Calu3 (cell line): ENCODE measurements at regions not wholly inside any gene's neighbourhood (a gene's known extent, or its start where the extent isn't known, plus 50 kb on each side); places are given as distances from the start of the nearest gene placed in this dataset.

Experiments used
- BruUV-seq: library from RNA; stranded (reverse); fragments of 400-500 nt; replicated peaks from 2 replicates; lab custom pipeline; 2021; lab: Mats Ljungman, UMichigan
- CTCF ChIA-PET: fragments of 300-600 bp; sonication (Branson Sonifier 250); formaldehyde crosslinking; loops from one replicate; lab custom pipeline; 2022; ENCODE audit warnings: antibody characterized with exemption; lab: Charles Lee
- DNase-seq: peaks from one replicate; pipeline ENCODE4 v3.0.0; 2022
- H3K27ac Mint-ChIP-seq: one replicate; pipeline ENCODE4 v1.8.0; 2022; ENCODE audit warnings: mixed read lengths; ENCODE audit not compliant: unreplicated experiment
- H3K27me3 Mint-ChIP-seq: one replicate; pipeline ENCODE4 v1.8.0; 2022; ENCODE audit warnings: mixed read lengths; ENCODE audit not compliant: unreplicated experiment
- H3K36me3 Mint-ChIP-seq: one replicate; pipeline ENCODE4 v1.8.0; 2022; ENCODE audit warnings: mild to moderate bottlenecking, moderate library complexity, mixed read lengths; ENCODE audit not compliant: insufficient read depth, unreplicated experiment
- H3K4me1 Mint-ChIP-seq: one replicate; pipeline ENCODE4 v1.8.0; 2022; ENCODE audit warnings: mild to moderate bottlenecking, low read depth, mixed read lengths; ENCODE audit not compliant: unreplicated experiment
- H3K4me3 Mint-ChIP-seq: one replicate; pipeline ENCODE4 v1.8.0; 2022; ENCODE audit warnings: mild to moderate bottlenecking, low read depth, moderate library complexity, mixed read lengths; ENCODE audit not compliant: unreplicated experiment
- H3K9me3 Mint-ChIP-seq: one replicate; pipeline ENCODE4 v1.8.0; 2022; ENCODE audit warnings: low read depth, mixed read lengths; ENCODE audit not compliant: unreplicated experiment
- intact Hi-C: fragments of 100-400 bp; cut with micrococcal nuclease; formaldehyde crosslinking; loops from one replicate; pipeline ENCODE4 v1.10.0; 2022; ENCODE audit not compliant: unreplicated experiment
- TF ChIP-seq, protein P1 (sequence below): fragments of 200-600 bp; IDR thresholded peaks from one replicate; pipeline ENCODE4 v1.8.0; 2022; ENCODE audit warnings: antibody characterized with exemption; ENCODE audit not compliant: unreplicated experiment

DNA sequence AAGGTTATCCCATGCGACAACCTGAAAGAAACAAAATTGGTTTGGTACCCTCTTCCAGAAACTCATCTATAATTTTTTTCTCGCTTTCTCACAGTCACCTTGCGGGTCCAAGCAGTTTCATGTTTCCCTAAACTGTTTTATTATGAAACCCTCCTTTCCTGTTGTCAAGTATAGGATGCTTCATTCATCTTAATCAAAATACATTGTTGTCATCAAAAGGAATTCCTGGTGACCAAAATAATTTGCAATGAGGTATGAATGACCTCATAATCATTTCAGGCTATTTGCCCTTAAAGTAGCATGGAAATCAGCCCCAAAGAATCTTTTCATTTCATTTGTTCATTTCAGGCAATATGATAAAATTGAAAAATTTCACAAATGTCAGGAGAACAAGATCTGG, 503.0 kb downstream of the SPATA31D1 start:
- no peak overlapping the region for H3K4me3 Mint-ChIP-seq
- H3K4me1 Mint-ChIP-seq, result no peaks in the 10 kb centered on the region
- no peak for DNase-seq
- no peak overlapping the region for H3K27ac Mint-ChIP-seq
- intact Hi-C loops, result no loop called here
- CTCF ChIA-PET, result no interaction called here
- no peaks in the 10 kb centered on the region for H3K27me3 Mint-ChIP-seq
- H3K9me3 Mint-ChIP-seq, result no peaks in the 10 kb centered on the region
- H3K36me3 Mint-ChIP-seq, result no peaks in the 10 kb centered on the region
- no TSS peak for BruUV-seq
- TF ChIP-seq, protein P1, sequence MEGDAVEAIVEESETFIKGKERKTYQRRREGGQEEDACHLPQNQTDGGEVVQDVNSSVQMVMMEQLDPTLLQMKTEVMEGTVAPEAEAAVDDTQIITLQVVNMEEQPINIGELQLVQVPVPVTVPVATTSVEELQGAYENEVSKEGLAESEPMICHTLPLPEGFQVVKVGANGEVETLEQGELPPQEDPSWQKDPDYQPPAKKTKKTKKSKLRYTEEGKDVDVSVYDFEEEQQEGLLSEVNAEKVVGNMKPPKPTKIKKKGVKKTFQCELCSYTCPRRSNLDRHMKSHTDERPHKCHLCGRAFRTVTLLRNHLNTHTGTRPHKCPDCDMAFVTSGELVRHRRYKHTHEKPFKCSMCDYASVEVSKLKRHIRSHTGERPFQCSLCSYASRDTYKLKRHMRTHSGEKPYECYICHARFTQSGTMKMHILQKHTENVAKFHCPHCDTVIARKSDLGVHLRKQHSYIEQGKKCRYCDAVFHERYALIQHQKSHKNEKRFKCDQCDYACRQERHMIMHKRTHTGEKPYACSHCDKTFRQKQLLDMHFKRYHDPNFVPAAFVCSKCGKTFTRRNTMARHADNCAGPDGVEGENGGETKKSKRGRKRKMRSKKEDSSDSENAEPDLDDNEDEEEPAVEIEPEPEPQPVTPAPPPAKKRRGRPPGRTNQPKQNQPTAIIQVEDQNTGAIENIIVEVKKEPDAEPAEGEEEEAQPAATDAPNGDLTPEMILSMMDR, result no peak

DNA sequence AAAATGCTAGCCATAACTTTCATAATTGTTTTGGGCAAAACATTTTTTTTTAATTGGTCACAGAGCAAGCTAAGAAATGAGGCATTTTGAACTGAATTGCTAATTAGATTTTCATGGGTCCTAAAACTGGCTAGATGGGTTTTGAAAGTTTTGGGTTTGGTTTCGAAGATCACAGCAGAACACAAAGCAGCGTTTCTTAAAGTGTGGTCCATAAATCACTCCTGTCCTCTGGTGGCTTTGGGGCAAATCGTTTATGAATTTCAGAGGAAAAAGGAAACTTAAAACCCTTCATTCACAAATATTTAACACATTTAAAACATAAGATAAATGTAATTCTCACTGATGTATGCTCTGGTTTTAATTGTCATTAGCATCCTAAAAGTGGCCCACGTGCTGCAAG, 503.7 kb downstream of the SPATA31D1 start:
- no TSS peak for BruUV-seq
- Mint-ChIP-seq H3K27ac (no peak overlapping the region), H3K4me3 (no peak overlapping the region), H3K36me3 (no peaks in the 10 kb centered on the region), H3K27me3 (no peaks in the 10 kb centered on the region), H3K4me1 (no peaks in the 10 kb centered on the region), H3K9me3 (no peaks in the 10 kb centered on the region)
- no peak for DNase-seq
- TF ChIP-seq, protein P1, result no peak
- CTCF ChIA-PET, result no interaction called here
- intact Hi-C loops, result no loop called here

DNA sequence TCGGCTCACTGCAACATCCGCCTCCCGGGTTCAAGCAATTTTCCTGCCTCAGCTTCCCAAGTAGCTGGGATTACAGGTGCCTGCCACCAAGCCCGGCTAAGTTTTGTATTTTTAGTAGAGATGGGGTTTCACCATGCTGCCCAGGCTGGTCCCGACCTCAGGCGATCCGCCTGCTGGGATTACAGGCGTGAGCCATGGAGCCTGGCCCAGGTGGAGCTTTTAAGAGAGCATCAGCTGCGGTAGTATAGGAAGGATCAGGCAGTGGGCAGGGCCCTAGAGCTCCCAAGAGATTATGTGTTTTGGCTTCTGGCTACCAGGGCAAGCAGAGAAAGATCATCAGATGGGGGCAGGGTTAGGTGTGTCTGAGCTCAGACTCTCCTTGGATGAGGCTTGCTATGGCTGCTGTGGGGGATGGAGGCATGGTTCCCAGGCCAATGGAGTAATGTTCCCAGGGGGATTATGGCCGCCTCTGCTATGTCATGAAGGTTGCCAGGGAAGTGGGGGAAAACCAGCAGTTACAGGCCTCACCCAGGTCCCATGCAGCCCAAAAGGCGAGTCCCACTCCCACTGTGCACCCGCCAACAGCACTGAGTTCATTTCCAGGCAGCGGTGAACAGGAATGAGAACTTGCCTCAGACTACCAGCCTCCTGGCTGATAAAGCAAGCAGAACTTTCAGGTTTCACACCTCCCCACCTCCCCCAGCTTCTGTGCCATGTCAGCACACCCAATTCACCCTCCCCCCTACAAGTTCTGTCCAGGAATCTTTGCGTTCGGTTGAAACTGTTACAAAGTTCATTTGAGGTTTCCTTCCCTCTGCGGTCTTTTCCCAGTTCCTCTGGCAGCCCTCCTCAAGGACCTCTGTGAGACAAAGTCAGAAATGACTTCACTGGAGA, 507.6 kb downstream of the SPATA31D1 start:
- intact Hi-C loops, result no loop called here

DNA sequence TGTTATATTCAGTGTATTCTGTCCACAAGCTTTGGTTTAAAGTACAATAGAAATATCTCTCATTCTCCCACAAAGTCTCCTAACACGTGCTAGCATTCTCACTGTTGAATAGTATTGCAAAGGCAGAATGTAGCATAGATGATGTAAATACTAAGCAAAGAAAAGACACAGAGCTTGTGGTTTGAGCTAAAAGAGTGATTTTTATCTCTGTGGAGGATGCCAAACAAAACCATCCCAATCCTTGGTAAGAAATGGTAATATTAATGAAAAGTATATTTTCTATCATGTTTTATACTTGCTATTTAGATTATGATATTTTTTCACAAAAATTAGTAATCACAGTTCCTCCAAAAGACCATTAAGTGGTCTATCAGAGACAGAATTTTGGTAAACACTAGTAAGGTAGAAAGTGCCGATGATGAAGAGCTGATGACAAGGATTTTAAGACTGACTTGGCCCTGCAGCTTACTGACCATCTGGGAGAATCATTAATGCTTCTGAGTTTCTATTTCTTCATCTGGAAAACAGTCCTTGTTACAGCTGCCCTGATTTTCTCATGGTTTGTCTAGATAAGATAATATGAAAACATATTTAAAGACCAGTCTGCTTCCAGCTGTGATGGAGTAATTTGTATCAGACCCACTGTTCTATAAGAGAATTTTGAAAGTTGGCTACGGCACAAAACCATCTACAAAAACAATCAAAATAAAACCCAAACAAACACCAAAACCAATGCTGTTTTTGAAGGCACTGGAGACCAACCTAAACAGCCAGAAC, 510.2 kb downstream of the SPATA31D1 start:
- Mint-ChIP-seq H3K27me3 (no peaks in the 10 kb centered on the region), H3K9me3 (peaks cover 3% of the 10 kb centered on the region), H3K4me1 (no peaks in the 10 kb centered on the region), H3K36me3 (no peaks in the 10 kb centered on the region), H3K4me3 (no peak overlapping the region), H3K27ac (no peak overlapping the region)
- no TSS peak for BruUV-seq
- TF ChIP-seq, protein P1, result no peak
- intact Hi-C loops, result no loop called here
- CTCF ChIA-PET, result no interaction called here
- DNase-seq, result no peak

More for the DNA sequence above, 507.6 kb downstream of the SPATA31D1 start:
- H3K27me3 Mint-ChIP-seq, result no peaks in the 10 kb centered on the region
- no peaks in the 10 kb centered on the region for H3K4me1 Mint-ChIP-seq
- TF ChIP-seq, protein P1, result no peak
- no TSS peak for BruUV-seq
- no peak for DNase-seq
- no peaks in the 10 kb centered on the region for H3K9me3 Mint-ChIP-seq
- H3K27ac Mint-ChIP-seq, result no peak overlapping the region
- H3K4me3 Mint-ChIP-seq, result no peak overlapping the region
- no peaks in the 10 kb centered on the region for H3K36me3 Mint-ChIP-seq
- CTCF ChIA-PET, result no interaction called here
